AG04450 (cell line): ENCODE measurements at regions not wholly inside any gene's neighbourhood (a gene's known extent, or its start where the extent isn't known, plus 50 kb on each side); places are given as distances from the start of the nearest gene placed in this dataset.

Source experiments
- CTCF ChIA-PET: fragments of 300-600, 350-600 bp; formaldehyde crosslinking; extraction: SDS; loops from one replicate; lab custom pipeline; 2022; ENCODE audit warnings: antibody characterized with exemption, inconsistent platforms; lab: Charles Lee
- POLR2A ChIA-PET: fragments of 350-600 bp; formaldehyde crosslinking; extraction: SDS; loops from one replicate; lab custom pipeline; 2021; ENCODE audit warnings: antibody characterized with exemption, inconsistent platforms; lab: Yijun Ruan, JAX
- DNase-seq: peaks from one replicate; pipeline ENCODE4 v3.0.0-alpha.2; 2011; ENCODE audit warnings: low read depth, low spot score
- H3K27ac ChIP-seq: one replicate; pipeline ENCODE4 v1.5.1; 2012; ENCODE audit warnings: low read depth, low read length, control low read depth
- H3K27me3 ChIP-seq: one replicate; pipeline ENCODE4 v1.6.0; 2012; ENCODE audit warnings: low read length; ENCODE audit not compliant: control insufficient read depth, insufficient read depth
- H3K4me3 ChIP-seq: 2 replicates; pipeline ENCODE4 v1.5.1; 2011; ENCODE audit warnings: mild to moderate bottlenecking, low read depth, low read length, control low read depth
- H3K9me3 ChIP-seq: 2 replicates; pipeline ENCODE4 v1.5.1; 2012; ENCODE audit warnings: low read length; ENCODE audit not compliant: control insufficient read depth, insufficient read depth
- TF ChIP-seq, protein P1 (sequence below): IDR thresholded peaks from 2 replicates; pipeline ENCODE4 v1.5.1; 2011; ENCODE audit warnings: low read depth, low read length, control low read depth, inconsistent platforms

DNA sequence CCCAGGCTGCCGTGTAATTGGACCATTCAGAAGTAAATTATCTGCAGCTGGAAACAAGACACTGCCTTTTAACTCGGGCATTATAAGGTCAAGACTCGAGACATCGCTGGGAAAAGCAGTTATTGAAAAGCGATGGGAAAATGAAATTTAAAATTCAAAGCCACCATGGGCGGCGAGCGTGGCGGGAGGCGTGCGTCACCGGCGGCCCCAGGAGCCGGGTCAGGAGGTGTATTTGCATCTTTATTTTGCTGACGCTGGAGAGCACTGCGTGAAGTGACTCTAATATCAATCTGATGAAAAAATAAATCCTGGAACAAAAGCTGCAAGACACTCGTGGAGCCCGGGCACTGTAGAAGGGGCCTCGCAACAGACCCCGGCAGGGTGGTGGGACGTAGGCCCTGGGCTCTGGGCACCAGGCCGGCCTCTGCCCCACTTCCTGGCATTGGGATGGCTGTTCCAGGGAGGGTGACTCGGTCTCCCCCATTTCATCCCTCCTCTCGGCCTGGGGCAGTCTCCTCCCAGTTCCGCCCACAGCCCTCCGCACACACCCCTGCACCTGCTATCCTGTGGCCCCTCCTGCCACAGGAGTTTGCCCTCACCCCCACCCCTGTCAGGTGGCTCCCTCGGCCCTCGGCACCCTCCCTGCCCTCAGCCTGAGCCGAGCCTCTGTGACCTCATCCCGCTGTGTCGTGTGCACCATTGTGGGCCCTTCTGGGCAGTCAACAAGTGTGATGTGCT is 196.2 kb downstream of the KIF26A start:
- ChIA-PET POLR2A (no interaction called here), CTCF (no interaction called here)
- Histone ChIP-seq H3K4me3 (no peak overlapping the region), H3K27ac (no peak overlapping the region), H3K27me3 (no peaks in the 10 kb centered on the region), H3K9me3 (peaks cover 52% of the 10 kb centered on the region)
- TF ChIP-seq, protein P1, sequence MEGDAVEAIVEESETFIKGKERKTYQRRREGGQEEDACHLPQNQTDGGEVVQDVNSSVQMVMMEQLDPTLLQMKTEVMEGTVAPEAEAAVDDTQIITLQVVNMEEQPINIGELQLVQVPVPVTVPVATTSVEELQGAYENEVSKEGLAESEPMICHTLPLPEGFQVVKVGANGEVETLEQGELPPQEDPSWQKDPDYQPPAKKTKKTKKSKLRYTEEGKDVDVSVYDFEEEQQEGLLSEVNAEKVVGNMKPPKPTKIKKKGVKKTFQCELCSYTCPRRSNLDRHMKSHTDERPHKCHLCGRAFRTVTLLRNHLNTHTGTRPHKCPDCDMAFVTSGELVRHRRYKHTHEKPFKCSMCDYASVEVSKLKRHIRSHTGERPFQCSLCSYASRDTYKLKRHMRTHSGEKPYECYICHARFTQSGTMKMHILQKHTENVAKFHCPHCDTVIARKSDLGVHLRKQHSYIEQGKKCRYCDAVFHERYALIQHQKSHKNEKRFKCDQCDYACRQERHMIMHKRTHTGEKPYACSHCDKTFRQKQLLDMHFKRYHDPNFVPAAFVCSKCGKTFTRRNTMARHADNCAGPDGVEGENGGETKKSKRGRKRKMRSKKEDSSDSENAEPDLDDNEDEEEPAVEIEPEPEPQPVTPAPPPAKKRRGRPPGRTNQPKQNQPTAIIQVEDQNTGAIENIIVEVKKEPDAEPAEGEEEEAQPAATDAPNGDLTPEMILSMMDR = no peak
- no peak for DNase-seq

DNA sequence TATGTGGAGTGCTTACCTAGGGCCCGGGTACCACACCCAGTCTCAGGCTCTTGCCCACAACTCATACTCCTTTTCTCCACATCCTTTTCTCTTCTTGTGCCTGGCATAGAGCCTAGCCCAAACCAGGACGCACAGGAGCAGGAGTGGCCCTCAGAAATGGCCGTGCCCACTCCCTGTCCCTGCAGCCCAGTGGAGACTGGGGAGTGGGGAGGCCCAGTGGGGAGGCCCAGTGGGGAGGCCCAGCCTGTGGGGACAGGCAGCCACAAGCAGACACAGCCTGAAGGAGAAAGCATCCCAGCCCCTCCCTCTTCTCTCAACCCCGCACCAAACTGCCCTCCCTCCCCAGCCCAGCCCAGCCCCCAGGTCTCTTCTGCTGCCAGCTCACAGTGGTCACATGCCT is 196.8 kb downstream of the KIF26A start:
- Histone ChIP-seq H3K9me3 (peaks cover 50% of the 10 kb centered on the region), H3K27me3 (no peaks in the 10 kb centered on the region), H3K4me3 (no peak overlapping the region), H3K27ac (no peak overlapping the region)
- POLR2A ChIA-PET = no interaction called here
- TF ChIP-seq, protein P1 = no peak
- CTCF ChIA-PET = no interaction called here
- DNase-seq = no peak

DNA sequence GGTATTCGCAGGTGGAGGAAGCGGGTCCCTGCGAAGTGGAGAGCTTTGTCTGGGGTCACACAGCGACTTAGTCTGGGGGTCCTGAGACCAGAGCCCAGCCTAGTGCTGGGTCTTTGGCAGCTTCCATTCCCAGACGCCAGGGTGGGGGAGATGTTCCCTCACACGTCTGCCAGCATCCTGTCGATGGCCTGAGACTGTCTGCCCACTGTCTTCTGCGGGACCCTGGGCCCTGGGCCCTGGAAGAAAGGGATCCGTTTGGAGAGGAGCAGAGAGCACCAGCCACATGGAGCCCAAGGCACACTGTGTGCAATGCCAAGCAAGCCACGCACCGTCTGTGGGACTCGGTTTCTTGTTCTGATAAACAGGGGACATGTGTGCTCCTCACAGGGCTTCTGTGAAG is 197.2 kb downstream of the KIF26A start:
- CTCF ChIA-PET = no interaction called here
- POLR2A ChIA-PET = no interaction called here
- no peak overlapping the region for H3K27ac ChIP-seq
- no peak for DNase-seq
- no peaks in the 10 kb centered on the region for H3K27me3 ChIP-seq
- H3K9me3 ChIP-seq = peaks cover 50% of the 10 kb centered on the region
- H3K4me3 ChIP-seq = no peak overlapping the region
- TF ChIP-seq, protein P1 = no peak

DNA sequence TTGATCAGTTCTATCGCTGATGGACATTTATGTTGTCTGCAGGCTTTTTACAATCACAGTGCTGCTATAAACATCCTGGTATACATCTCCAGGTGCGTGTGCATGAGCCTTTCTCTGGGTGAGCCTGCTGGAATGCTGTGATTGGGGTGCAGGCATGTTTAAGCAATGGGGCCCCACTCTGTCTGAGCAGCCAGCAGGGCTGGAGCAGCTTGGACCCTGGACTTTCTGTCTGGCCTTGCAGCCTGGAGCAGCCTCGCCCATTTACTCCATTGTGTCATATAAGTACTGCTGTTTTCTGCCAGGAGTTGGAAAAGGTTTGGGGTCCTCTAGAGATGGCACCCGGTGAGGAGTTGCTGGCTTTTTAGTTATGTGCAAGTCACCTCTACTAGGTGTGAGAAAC is 199.0 kb downstream of the KIF26A start:
- Histone ChIP-seq H3K27ac (no peak overlapping the region), H3K27me3 (no peaks in the 10 kb centered on the region), H3K9me3 (peaks cover 50% of the 10 kb centered on the region), H3K4me3 (no peak overlapping the region)
- DNase-seq = no peak
- TF ChIP-seq, protein P1 = no peak
- ChIA-PET CTCF (no interaction called here), POLR2A (no interaction called here)

DNA sequence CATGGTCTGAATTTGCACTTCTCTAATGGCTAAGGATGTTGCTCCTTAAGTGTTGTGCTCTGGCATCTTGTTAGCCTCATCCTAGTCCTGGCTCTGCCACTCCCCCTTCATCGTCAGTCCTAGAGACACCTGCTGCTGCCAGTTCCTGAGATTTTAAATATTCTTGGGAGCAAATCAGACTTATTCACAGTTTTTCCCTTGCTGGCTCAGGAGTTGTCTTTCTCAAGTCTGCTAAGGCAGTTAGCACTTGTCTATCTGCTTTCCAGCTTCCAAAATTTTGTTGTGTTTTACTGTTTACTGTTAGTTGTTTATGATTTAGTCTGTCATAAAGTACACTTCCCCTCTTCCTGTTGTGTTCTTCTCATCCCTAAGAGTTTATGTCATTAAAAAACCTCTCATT is 201.0 kb downstream of the KIF26A start:
- no peak for DNase-seq
- no peak overlapping the region for H3K4me3 ChIP-seq
- no peaks in the 10 kb centered on the region for H3K27me3 ChIP-seq
- H3K9me3 ChIP-seq = peaks cover 53% of the 10 kb centered on the region
- CTCF ChIA-PET = no interaction called here
- H3K27ac ChIP-seq = no peak overlapping the region
- TF ChIP-seq, protein P1 = no peak
- POLR2A ChIA-PET = no interaction called here
